ENCODE measurements at regions not wholly inside any gene's neighbourhood (a gene's known extent, or its start where the extent isn't known, plus 50 kb on each side); places are given as distances from the start of the nearest gene placed in this dataset.

- CTCF ChIA-PET = no interaction called here
- no peaks in the 10 kb centered on the region for H3K9me3 Mint-ChIP-seq (ENCODE audit: unreplicated experiment)
- POLR2A ChIA-PET = no interaction called here
- H3K27ac Mint-ChIP-seq (ENCODE audit: unreplicated experiment) = no peak overlapping the region
- Histone ChIP-seq H3K36me3 (ENCODE audit: control insufficient read depth, insufficient read depth, low read length) (no peaks in the 10 kb centered on the region), H3K27me3 (replicated peaks; ENCODE audit: control insufficient read depth, insufficient read depth, low read length) (no peaks in the 10 kb centered on the region), H3K9me3 (no peaks in the 10 kb centered on the region), H3K4me3 (ENCODE audit: low read depth, low read length) (no peak overlapping the region), H3K4me1 (peaks cover 6% of the 10 kb centered on the region; the same call in 1 of the 2 replicates)
- peaks cover 27% of the 10 kb centered on the region for H3K36me3 Mint-ChIP-seq (ENCODE audit: insufficient read depth, unreplicated experiment)
- DNase-seq = no peak
- intact Hi-C loops (cut with micrococcal nuclease; ENCODE audit: unreplicated experiment) = loop anchor here (5.0 kb wide), 1 partner anchor 118 kb away; no protein-coding TSS in a partner anchor
- no peak for TF ChIP-seq CTCF (IDR thresholded peaks at IDR 0.05; ENCODE audit: insufficient read depth in 1 of 2, low read depth in 1 of 2, low read length in 1 of 2, severe bottlenecking in 1 of 2, unreplicated experiment in 1 of 2)
- H3K27me3 Mint-ChIP-seq (ENCODE audit: insufficient read depth, unreplicated experiment) = no peaks in the 10 kb centered on the region
- no peak overlapping the region for H3K4me3 Mint-ChIP-seq (ENCODE audit: unreplicated experiment)
- H3K4me1 Mint-ChIP-seq (ENCODE audit: low read depth, unreplicated experiment) = peaks cover 18% of the 10 kb centered on the region
- no TSS peak for BruUV-seq (replicated peaks)
Measured at GRCh38 chr6:144350528-144350880, 65.4 kb downstream of the UTRN start.

GRCh38 chr6:144351379-144352127 is 66.4 kb downstream of the UTRN start:
- no peaks in the 10 kb centered on the region for H3K36me3 ChIP-seq (ENCODE audit: control insufficient read depth, insufficient read depth, low read length)
- Mint-ChIP-seq H3K4me3 (ENCODE audit: unreplicated experiment) (no peak overlapping the region), H3K27me3 (ENCODE audit: insufficient read depth, unreplicated experiment) (no peaks in the 10 kb centered on the region), H3K4me1 (ENCODE audit: low read depth, unreplicated experiment) (peaks cover 17% of the 10 kb centered on the region), H3K27ac (ENCODE audit: unreplicated experiment) (peak overlapping the region; percentile 63), H3K36me3 (ENCODE audit: insufficient read depth, unreplicated experiment) (peaks cover 24% of the 10 kb centered on the region), H3K9me3 (ENCODE audit: unreplicated experiment) (no peaks in the 10 kb centered on the region)
- BruUV-seq (replicated peaks) = no TSS peak
- H3K4me3 ChIP-seq (ENCODE audit: low read depth, low read length) = no peak overlapping the region
- CTCF ChIA-PET = no interaction called here
- no peak for TF ChIP-seq CTCF (IDR thresholded peaks at IDR 0.05; ENCODE audit: insufficient read depth in 1 of 2, low read depth in 1 of 2, low read length in 1 of 2, severe bottlenecking in 1 of 2, unreplicated experiment in 1 of 2)
- no peaks in the 10 kb centered on the region for H3K9me3 ChIP-seq
- POLR2A ChIA-PET = no interaction called here
- intact Hi-C loops (cut with micrococcal nuclease; ENCODE audit: unreplicated experiment) = loop anchor here (5.0 kb wide), 1 partner anchor 119 kb away; no protein-coding TSS in a partner anchor
- no peaks in the 10 kb centered on the region for H3K27me3 ChIP-seq (replicated peaks; ENCODE audit: control insufficient read depth, insufficient read depth, low read length)
- DNase-seq = no peak
- H3K4me1 ChIP-seq = peaks cover 6% of the 10 kb centered on the region; the same call in 1 of the 2 replicates

- no peaks in the 10 kb centered on the region for H3K9me3 ChIP-seq
- Mint-ChIP-seq H3K27me3 (ENCODE audit: insufficient read depth, unreplicated experiment) (no peaks in the 10 kb centered on the region), H3K27ac (ENCODE audit: unreplicated experiment) (no peak overlapping the region), H3K36me3 (ENCODE audit: insufficient read depth, unreplicated experiment) (peaks cover 17% of the 10 kb centered on the region), H3K4me3 (ENCODE audit: unreplicated experiment) (no peak overlapping the region), H3K4me1 (ENCODE audit: low read depth, unreplicated experiment) (peaks cover 9% of the 10 kb centered on the region), H3K9me3 (ENCODE audit: unreplicated experiment) (no peaks in the 10 kb centered on the region)
- no peaks in the 10 kb centered on the region for H3K27me3 ChIP-seq (replicated peaks; ENCODE audit: control insufficient read depth, insufficient read depth, low read length)
- no peak for TF ChIP-seq CTCF (IDR thresholded peaks at IDR 0.05; ENCODE audit: insufficient read depth in 1 of 2, low read depth in 1 of 2, low read length in 1 of 2, severe bottlenecking in 1 of 2, unreplicated experiment in 1 of 2)
- no peaks in the 10 kb centered on the region; the same call in 1 of the 2 replicates for H3K4me1 ChIP-seq
- DNase-seq = no peak
- ChIA-PET CTCF (interaction anchor here (0.6 kb wide), 1 partner anchor 1431 kb away, joined by 3 read pairs; no protein-coding TSS in a partner anchor), POLR2A (no interaction called here)
- no peaks in the 10 kb centered on the region for H3K36me3 ChIP-seq (ENCODE audit: control insufficient read depth, insufficient read depth, low read length)
- H3K4me3 ChIP-seq (ENCODE audit: low read depth, low read length) = no peak overlapping the region
- intact Hi-C loops (cut with micrococcal nuclease; ENCODE audit: unreplicated experiment) = loop anchor here (5.0 kb wide), 1 partner anchor 120 kb away; no protein-coding TSS in a partner anchor
- no TSS peak for BruUV-seq (replicated peaks)
Measured at GRCh38 chr6:144352331-144352730, 67.2 kb downstream of the UTRN start.
